ENCODE measurements at regions not wholly inside any gene's neighbourhood (a gene's known extent, or its start where the extent isn't known, plus 50 kb on each side); places are given as distances from the start of the nearest gene placed in this dataset.

- TF ChIP-seq, protein P1, sequence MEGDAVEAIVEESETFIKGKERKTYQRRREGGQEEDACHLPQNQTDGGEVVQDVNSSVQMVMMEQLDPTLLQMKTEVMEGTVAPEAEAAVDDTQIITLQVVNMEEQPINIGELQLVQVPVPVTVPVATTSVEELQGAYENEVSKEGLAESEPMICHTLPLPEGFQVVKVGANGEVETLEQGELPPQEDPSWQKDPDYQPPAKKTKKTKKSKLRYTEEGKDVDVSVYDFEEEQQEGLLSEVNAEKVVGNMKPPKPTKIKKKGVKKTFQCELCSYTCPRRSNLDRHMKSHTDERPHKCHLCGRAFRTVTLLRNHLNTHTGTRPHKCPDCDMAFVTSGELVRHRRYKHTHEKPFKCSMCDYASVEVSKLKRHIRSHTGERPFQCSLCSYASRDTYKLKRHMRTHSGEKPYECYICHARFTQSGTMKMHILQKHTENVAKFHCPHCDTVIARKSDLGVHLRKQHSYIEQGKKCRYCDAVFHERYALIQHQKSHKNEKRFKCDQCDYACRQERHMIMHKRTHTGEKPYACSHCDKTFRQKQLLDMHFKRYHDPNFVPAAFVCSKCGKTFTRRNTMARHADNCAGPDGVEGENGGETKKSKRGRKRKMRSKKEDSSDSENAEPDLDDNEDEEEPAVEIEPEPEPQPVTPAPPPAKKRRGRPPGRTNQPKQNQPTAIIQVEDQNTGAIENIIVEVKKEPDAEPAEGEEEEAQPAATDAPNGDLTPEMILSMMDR (IDR thresholded peaks at IDR 0.05; ENCODE audit: low read depth, low read length, poor library complexity, severe bottlenecking): no peak
- TF ChIP-seq EZH2phosphoT487 (IDR thresholded peaks at IDR 0.05; ENCODE audit: borderline replicate concordance, low read length): no peak
Observed at GRCh38 chr1:60665311-60665710, 417.1 kb upstream of the NFIA start.

Measured in DOHH2 (cell line).